IPS-15b (cell line): ENCODE measurements at regions not wholly inside any gene's neighbourhood (a gene's known extent, or its start where the extent isn't known, plus 50 kb on each side); places are given as distances from the start of the nearest gene placed in this dataset.

Experiments
- H3K27me3 ChIP-seq: one replicate; pipeline ENCODE4 v1.6.1; 2013; ENCODE audit warnings: low read length; ENCODE audit not compliant: control insufficient read depth, insufficient read depth
- H3K36me3 ChIP-seq: one replicate; pipeline ENCODE4 v1.6.1; 2013; ENCODE audit warnings: low read length; ENCODE audit not compliant: control insufficient read depth, insufficient read depth
- H3K4me1 ChIP-seq: one replicate; pipeline ENCODE4 v1.6.1; 2013; ENCODE audit warnings: mild to moderate bottlenecking, low read length; ENCODE audit not compliant: control insufficient read depth, insufficient read depth
- H3K4me3 ChIP-seq: one replicate; pipeline ENCODE4 v1.5.1; 2013; ENCODE audit warnings: low read depth, low read length
- H3K9ac ChIP-seq: one replicate; pipeline ENCODE4 v1.6.1; 2013; ENCODE audit warnings: low read depth, mild to moderate bottlenecking, low read length
- H3K9me3 ChIP-seq: one replicate; pipeline ENCODE4 v1.6.1; 2013; ENCODE audit warnings: mild to moderate bottlenecking, low read length; ENCODE audit not compliant: control insufficient read depth, insufficient read depth

- H3K4me3 ChIP-seq, result no peak overlapping the region
Measured at GRCh38 chr13:63408331-63409189, 1992.9 kb upstream of the PCDH20 start.

DNA sequence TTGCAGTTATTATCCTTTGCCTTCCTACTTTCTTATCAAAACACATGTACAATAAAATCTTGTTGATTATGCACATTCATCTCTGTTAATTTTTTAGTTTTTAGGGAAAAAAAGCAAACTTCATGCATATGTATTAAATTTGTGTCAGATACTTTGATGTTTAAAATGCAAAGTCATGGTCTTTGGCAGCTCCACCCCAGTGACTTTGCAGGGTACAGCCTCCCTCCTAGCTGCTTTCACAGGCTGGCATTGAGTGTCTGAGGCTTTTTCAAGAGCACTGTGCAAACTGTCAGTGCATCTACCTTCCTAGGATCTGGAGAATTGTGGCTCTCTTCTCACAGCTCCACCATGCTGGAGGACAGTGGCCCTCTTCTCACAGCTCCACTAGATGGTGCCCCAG, 1988.1 kb upstream of the PCDH20 start:
- Histone ChIP-seq H3K36me3 (no peaks in the 10 kb centered on the region), H3K9me3 (no peaks in the 10 kb centered on the region), H3K9ac (no peak overlapping the region), H3K4me3 (no peak overlapping the region), H3K27me3 (no peaks in the 10 kb centered on the region), H3K4me1 (no peaks in the 10 kb centered on the region)

More at GRCh38 chr13:63408331-63409189, 1992.9 kb upstream of the PCDH20 start:
- Histone ChIP-seq H3K36me3 (no peaks in the 10 kb centered on the region), H3K27me3 (no peaks in the 10 kb centered on the region), H3K9ac (no peak overlapping the region), H3K4me1 (no peaks in the 10 kb centered on the region), H3K9me3 (no peaks in the 10 kb centered on the region)

DNA sequence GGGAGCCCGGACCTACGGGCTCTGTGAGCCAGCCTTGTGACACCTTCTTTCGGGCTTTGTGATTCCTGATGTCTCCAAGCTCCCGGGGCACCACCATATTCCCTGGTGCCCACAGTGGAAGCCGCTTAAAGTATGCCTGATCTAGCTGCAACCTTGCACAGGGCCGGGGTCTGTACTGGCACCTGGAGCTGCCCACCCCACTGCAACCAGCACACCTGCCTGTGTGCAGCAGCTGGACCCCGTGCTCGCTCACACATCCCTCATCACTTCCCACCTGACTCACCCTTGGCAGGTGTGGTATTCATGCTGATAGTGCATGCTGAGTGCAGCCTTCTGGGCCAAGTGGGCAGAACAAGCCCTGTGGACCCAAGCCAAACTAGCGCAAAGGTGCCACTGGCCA, 1981.1 kb upstream of the PCDH20 start:
- H3K4me1 ChIP-seq, result no peaks in the 10 kb centered on the region
- no peak overlapping the region for H3K4me3 ChIP-seq
- H3K36me3 ChIP-seq, result no peaks in the 10 kb centered on the region
- no peaks in the 10 kb centered on the region for H3K9me3 ChIP-seq
- no peaks in the 10 kb centered on the region for H3K27me3 ChIP-seq
- H3K9ac ChIP-seq, result no peak overlapping the region

GRCh38 chr13:63393112-63393511, 1977.5 kb upstream of the PCDH20 start:
- H3K36me3 ChIP-seq, result no peaks in the 10 kb centered on the region
- no peak overlapping the region for H3K4me3 ChIP-seq
- no peaks in the 10 kb centered on the region for H3K9me3 ChIP-seq
- H3K4me1 ChIP-seq, result no peaks in the 10 kb centered on the region
- H3K27me3 ChIP-seq, result no peaks in the 10 kb centered on the region
- H3K9ac ChIP-seq, result no peak overlapping the region

- Histone ChIP-seq H3K27me3 (no peaks in the 10 kb centered on the region), H3K4me1 (no peaks in the 10 kb centered on the region), H3K9me3 (no peaks in the 10 kb centered on the region), H3K36me3 (no peaks in the 10 kb centered on the region), H3K4me3 (no peak overlapping the region), H3K9ac (no peak overlapping the region)
Measured at GRCh38 chr13:63389756-63390155, 1974.1 kb upstream of the PCDH20 start.

GRCh38 chr13:63381078-63381859, 1965.6 kb upstream of the PCDH20 start:
- H3K4me1 ChIP-seq, result no peaks in the 10 kb centered on the region
- no peaks in the 10 kb centered on the region for H3K27me3 ChIP-seq
- H3K4me3 ChIP-seq, result no peak overlapping the region
- H3K36me3 ChIP-seq, result no peaks in the 10 kb centered on the region
- H3K9me3 ChIP-seq, result no peaks in the 10 kb centered on the region
- H3K9ac ChIP-seq, result no peak overlapping the region

- no peaks in the 10 kb centered on the region for H3K27me3 ChIP-seq
- H3K4me3 ChIP-seq, result no peak overlapping the region
- H3K9me3 ChIP-seq, result no peaks in the 10 kb centered on the region
- no peaks in the 10 kb centered on the region for H3K4me1 ChIP-seq
- H3K36me3 ChIP-seq, result no peaks in the 10 kb centered on the region
- no peak overlapping the region for H3K9ac ChIP-seq
Measured at GRCh38 chr13:63377986-63378385, 1962.3 kb upstream of the PCDH20 start.

DNA sequence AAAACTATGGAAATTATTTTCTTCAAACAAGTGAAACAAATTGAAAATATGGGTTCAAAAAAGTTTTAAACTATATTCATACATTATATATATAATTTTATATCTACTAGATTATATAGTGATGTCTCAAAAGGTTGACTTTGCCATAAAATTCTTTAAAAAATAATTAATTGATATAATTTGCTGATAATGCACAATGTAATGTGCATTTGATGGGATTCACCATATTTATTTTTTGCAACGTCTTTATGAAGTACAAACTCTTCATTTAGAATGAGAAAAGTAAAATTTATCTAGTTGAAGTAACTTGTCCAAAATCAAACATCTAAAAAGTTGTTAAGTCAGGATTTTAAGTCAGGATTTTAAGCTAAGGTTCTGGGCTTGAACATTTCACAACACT, 1954.5 kb upstream of the PCDH20 start:
- no peaks in the 10 kb centered on the region for H3K27me3 ChIP-seq
- no peak overlapping the region for H3K4me3 ChIP-seq
- H3K9me3 ChIP-seq, result no peaks in the 10 kb centered on the region
- H3K4me1 ChIP-seq, result no peaks in the 10 kb centered on the region
- no peaks in the 10 kb centered on the region for H3K36me3 ChIP-seq
- H3K9ac ChIP-seq, result no peak overlapping the region

DNA sequence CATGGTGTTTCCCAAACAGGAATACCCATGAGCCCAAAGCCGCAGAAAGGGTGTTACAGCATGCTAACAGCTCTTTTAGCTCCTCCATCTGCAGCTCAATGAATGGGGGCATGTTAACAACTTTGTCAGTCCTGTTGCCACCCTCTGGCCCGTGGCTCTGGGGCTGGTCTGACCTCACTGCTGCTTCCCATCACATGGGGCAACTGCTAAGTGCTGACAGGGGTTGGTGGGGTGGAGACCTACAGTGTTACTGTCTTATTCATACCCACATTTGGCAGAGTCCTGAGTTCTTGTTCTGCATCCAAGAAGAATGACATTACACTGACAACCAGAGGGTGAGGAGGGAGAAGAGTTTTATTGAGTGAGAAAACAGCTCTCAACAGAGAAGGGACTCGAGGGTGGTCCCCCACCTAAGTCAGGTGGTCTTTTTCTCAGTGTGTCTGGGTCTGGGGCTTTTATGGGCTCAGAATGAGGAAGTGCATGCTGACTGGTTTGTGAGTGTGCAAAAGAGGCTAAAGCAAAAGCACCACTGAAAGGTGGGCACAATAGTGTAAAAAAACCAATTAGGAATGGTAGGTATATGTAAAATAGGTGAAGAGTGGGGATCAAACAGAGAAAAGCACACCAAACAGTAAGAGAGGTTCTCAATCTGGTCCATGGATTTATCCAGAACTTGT, 1952.0 kb upstream of the PCDH20 start:
- no peaks in the 10 kb centered on the region for H3K9me3 ChIP-seq
- H3K36me3 ChIP-seq, result no peaks in the 10 kb centered on the region
- no peaks in the 10 kb centered on the region for H3K4me1 ChIP-seq
- H3K4me3 ChIP-seq, result no peak overlapping the region
- H3K27me3 ChIP-seq, result no peaks in the 10 kb centered on the region
- H3K9ac ChIP-seq, result no peak overlapping the region

DNA sequence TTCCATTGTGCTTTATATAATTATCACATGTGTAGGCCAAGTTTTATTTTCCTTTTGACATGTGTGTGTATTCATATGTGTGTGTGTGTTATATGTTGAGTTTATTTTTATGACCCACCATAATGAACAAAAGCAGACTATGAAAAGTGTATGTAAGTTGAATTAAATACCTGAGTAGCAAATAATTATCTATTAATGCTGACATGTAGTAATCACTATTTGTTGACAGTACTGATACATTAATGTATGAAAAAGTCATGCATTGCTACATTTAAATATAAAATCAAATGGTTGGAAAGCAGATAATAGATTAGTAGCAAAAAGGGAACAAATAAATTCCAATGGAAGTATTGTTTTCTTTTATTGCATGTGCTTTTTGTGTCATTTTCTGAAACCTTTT, 1948.5 kb upstream of the PCDH20 start:
- Histone ChIP-seq H3K36me3 (no peaks in the 10 kb centered on the region), H3K4me1 (no peaks in the 10 kb centered on the region), H3K9me3 (no peaks in the 10 kb centered on the region), H3K4me3 (no peak overlapping the region), H3K9ac (no peak overlapping the region), H3K27me3 (no peaks in the 10 kb centered on the region)

- no peaks in the 10 kb centered on the region for H3K36me3 ChIP-seq
- H3K4me1 ChIP-seq, result no peaks in the 10 kb centered on the region
- H3K27me3 ChIP-seq, result no peaks in the 10 kb centered on the region
- H3K9ac ChIP-seq, result no peak overlapping the region
- no peaks in the 10 kb centered on the region for H3K9me3 ChIP-seq
- H3K4me3 ChIP-seq, result no peak overlapping the region
Measured at GRCh38 chr13:63351533-63351932, 1935.9 kb upstream of the PCDH20 start.
